Hematopoietic multipotent progenitor cell treated with erythropoietin and hydrocortisone succinate and interleukin-3 and kit ligand, for 6 days (in vitro differentiated cells): ENCODE measurements at regions not wholly inside any gene's neighbourhood (a gene's known extent, or its start where the extent isn't known, plus 50 kb on each side); places are given as distances from the start of the nearest gene placed in this dataset.
A peak's percentile ranks its signal among the peaks of the same experiment; 100 is the strongest.

Source experiments
- DNase-seq: peaks from one replicate; pipeline ENCODE4 v3.0.0-alpha.2; 2015

GRCh38 chr9:73805111-73805510 is 653.4 kb downstream of the ANXA1 start:
- no peak for DNase-seq

- DNase-seq: no peak
Observed at GRCh38 chr9:73805853-73806458, 654.3 kb downstream of the ANXA1 start.

- DNase-seq: no peak
Observed at GRCh38 chr9:73806876-73807275, 655.2 kb downstream of the ANXA1 start.

GRCh38 chr9:73807952-73808351 is 656.3 kb downstream of the ANXA1 start:
- DNase-seq: no peak

- DNase-seq: no peak
Observed at GRCh38 chr9:73810585-73811215, 659.0 kb downstream of the ANXA1 start.

- no peak for DNase-seq
Observed at GRCh38 chr9:73813546-73813945, 661.9 kb downstream of the ANXA1 start.

- DNase-seq: no peak
Observed at GRCh38 chr9:73816905-73817304, 665.2 kb downstream of the ANXA1 start.

GRCh38 chr9:73824671-73825070 is 672.5 kb upstream of the RORB start:
- DNase-seq: no peak

GRCh38 chr9:73838871-73839270 is 658.3 kb upstream of the RORB start:
- DNase-seq: no peak

- DNase-seq: no peak
Observed at GRCh38 chr9:73839471-73839870, 657.7 kb upstream of the RORB start.

- no peak for DNase-seq
Observed at GRCh38 chr9:73841018-73841417, 656.1 kb upstream of the RORB start.

GRCh38 chr9:73844135-73844534 is 653.0 kb upstream of the RORB start:
- DNase-seq: no peak

GRCh38 chr9:73845539-73845938 is 651.6 kb upstream of the RORB start:
- no peak for DNase-seq

GRCh38 chr9:73845954-73846690 is 651.0 kb upstream of the RORB start:
- no peak for DNase-seq

GRCh38 chr9:73847536-73847935 is 649.6 kb upstream of the RORB start:
- no peak for DNase-seq

GRCh38 chr9:73853549-73853948 is 643.6 kb upstream of the RORB start:
- DNase-seq: no peak

- no peak for DNase-seq
Observed at GRCh38 chr9:73855206-73855605, 641.9 kb upstream of the RORB start.

- DNase-seq: no peak
Observed at GRCh38 chr9:73863924-73864323, 633.2 kb upstream of the RORB start.

- no peak for DNase-seq
Observed at GRCh38 chr9:73866451-73866850, 630.7 kb upstream of the RORB start.

GRCh38 chr9:73869264-73869663 is 627.9 kb upstream of the RORB start:
- DNase-seq: peak; percentile 32

GRCh38 chr9:73871636-73872035 is 625.5 kb upstream of the RORB start:
- DNase-seq: no peak

- DNase-seq: no peak
Observed at GRCh38 chr9:73872701-73873100, 624.4 kb upstream of the RORB start.

- DNase-seq: no peak
Observed at GRCh38 chr9:73880101-73880500, 617.0 kb upstream of the RORB start.

- DNase-seq: no peak
Observed at GRCh38 chr9:73889023-73889422, 608.1 kb upstream of the RORB start.
